ENCODE measurements at regions not wholly inside any gene's neighbourhood (a gene's known extent, or its start where the extent isn't known, plus 50 kb on each side); places are given as distances from the start of the nearest gene placed in this dataset.

DNA sequence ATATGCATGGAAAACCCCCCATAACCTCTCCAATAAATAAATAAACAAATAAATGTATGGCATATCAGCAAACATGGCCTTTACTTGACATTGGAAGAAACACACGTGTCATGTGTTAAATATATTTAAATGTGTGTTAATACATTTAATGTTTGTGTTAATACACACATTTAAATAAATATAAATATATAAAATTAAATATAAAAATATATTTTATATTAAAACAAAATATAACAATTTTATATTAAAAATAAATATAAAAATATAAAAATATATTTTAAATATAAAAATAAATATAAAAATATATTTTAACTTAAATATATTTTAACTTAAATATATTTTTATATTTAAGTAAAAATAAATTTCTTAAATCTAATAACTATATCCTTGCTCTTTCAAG lies 187.6 kb upstream of the CXXC4 start:
- DNase-seq (ENCODE audit: low spot score) = no peak
- peaks cover 0 to under 1% of the 10 kb centered on the region in 2 donors for H3K4me1 ChIP-seq
- no peak overlapping the region for H3K4me3 ChIP-seq
- peaks cover 0 to 12% of the 10 kb centered on the region in 2 donors for H3K9me3 ChIP-seq
- no peaks in the 10 kb centered on the region for H3K36me3 ChIP-seq
- no peak for TF ChIP-seq CTCF (IDR thresholded peaks at IDR 0.05)
- no peaks in the 10 kb centered on the region for H3K27me3 ChIP-seq
- H3K27ac ChIP-seq = no peak overlapping the region

DNA sequence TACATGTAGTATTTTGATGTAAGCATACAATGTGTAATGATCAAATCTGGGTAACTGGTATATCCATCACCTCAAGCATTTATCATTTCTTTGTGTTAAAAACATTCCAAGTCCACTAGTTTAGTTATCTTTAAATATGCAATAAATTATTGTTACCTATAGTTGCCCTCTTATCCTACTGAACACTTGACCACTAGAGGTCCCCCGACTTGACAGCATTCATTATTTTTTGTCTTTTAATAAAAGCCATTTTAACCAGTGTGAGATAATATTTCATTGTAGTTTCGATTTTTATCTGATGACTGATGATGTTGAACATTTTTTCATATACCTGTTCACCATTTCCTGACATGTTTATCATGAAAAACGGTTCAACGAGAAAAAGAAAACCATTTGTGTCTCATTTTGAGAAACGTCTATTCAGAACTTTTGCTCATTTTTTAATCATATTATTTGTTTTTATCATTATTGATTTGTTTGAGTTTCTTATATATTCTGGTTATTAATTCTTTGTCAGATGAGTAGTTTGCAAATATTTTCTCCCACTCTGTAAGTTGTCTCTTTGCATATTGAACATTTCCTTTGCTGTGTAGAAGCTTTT lies 199.0 kb upstream of the CXXC4 start:
- Histone ChIP-seq H3K4me1 (no peaks in the 10 kb centered on the region), H3K27me3 (no peaks in the 10 kb centered on the region), H3K36me3 (no peaks in the 10 kb centered on the region), H3K9me3 (no peaks in the 10 kb centered on the region), H3K4me3 (no peak overlapping the region), H3K27ac (no peak overlapping the region)
- peak; percentile 17 to 41 for TF ChIP-seq CTCF (IDR thresholded peaks at IDR 0.05)
- no peak for DNase-seq (ENCODE audit: low spot score)

GRCh38 chr4:104716584-104716983 lies 221.9 kb upstream of the CXXC4 start:
- no peak overlapping the region for H3K27ac ChIP-seq
- no peak for DNase-seq (ENCODE audit: low spot score)
- no peak overlapping the region for H3K4me3 ChIP-seq
- TF ChIP-seq CTCF (IDR thresholded peaks at IDR 0.05) = no peak
- no peaks in the 10 kb centered on the region for H3K27me3 ChIP-seq
- H3K9me3 ChIP-seq = peaks cover 0 to 1% of the 10 kb centered on the region in 2 donors
- H3K4me1 ChIP-seq = no peaks in the 10 kb centered on the region
- H3K36me3 ChIP-seq = no peaks in the 10 kb centered on the region

DNA sequence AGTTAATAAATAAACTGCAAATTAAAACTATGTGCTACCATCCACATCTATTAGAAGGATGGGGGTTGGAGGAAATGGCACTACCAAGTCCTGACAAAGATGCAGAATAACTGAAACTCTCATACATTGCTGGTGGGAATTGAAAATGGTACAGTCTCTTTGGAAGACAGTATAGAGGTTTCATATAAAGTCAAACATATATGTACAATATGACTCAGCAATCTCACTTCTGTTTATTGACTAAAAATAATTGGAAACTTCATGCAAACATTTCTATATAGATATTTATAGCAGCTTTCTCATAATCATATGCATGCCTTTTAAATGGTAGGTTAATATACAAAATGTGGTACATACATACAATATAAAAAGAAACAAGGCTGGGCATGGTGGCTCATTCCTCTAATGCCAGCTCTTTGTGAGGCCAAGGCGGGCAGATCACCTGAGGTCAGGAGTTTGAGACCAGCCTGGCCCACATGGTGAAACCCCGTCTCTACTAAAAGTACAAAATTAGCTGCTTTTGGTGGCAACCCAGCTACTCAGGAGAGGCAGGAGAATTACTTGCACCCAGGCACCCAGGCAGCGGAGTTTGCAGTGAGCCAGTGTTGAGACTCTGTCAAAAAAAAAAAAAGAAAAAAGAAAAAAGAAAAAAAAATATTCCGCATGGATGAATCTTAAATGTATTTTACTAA lies 225.0 kb upstream of the CXXC4 start:
- H3K27ac ChIP-seq = no peak overlapping the region
- no peaks in the 10 kb centered on the region for H3K27me3 ChIP-seq
- no peaks in the 10 kb centered on the region for H3K4me1 ChIP-seq
- no peak for DNase-seq (ENCODE audit: low spot score)
- TF ChIP-seq CTCF (IDR thresholded peaks at IDR 0.05) = no peak
- no peaks in the 10 kb centered on the region for H3K36me3 ChIP-seq
- no peak overlapping the region for H3K4me3 ChIP-seq
- no peaks in the 10 kb centered on the region for H3K9me3 ChIP-seq

DNA sequence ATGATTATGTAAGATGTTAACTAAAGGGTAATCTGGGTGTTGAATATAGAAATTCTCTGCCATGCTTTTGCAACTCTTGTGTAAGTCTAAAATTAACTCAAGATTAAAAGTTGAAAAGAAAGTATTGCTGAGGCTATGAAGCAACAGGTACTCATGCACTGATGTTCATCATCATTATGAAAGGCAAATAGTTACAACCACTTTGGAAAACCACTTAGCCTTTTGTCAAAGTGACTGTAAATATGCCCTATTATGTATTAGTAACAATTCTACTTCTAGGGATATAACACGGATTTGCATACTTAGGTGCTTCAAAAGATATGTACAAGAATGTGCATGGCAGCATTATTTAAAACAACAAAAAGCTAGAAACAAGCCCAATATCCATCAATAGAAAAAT lies 227.8 kb upstream of the CXXC4 start:
- TF ChIP-seq CTCF (IDR thresholded peaks at IDR 0.05) = no peak
- DNase-seq (ENCODE audit: low spot score) = no peak
- no peaks in the 10 kb centered on the region for H3K36me3 ChIP-seq

DNA sequence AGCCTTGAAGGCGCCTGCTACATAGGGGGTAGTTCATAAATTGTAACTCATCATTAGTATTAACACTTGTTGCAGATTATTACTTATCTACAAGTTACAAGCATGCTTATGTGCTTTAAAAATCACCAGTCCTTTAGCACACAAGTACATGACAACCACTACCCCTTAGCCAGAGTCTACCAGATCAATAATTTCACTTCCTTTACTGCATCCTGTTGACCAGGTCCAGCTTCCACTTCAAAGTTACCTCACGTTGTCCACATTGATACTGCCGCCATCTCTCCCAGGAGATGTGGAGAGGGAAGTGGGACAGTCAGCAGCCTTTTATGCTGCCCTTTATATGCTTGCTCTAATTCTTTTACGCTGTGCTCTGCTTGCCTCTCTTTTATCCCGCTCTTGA lies 231.3 kb upstream of the CXXC4 start:
- Histone ChIP-seq H3K27ac (no peak overlapping the region), H3K4me3 (no peak overlapping the region), H3K4me1 (no peaks in the 10 kb centered on the region), H3K27me3 (no peaks in the 10 kb centered on the region), H3K36me3 (no peaks in the 10 kb centered on the region), H3K9me3 (no peaks in the 10 kb centered on the region)
- TF ChIP-seq CTCF (IDR thresholded peaks at IDR 0.05) = no peak
- DNase-seq (ENCODE audit: low spot score) = no peak

More for the DNA sequence above, 227.8 kb upstream of the CXXC4 start:
- Histone ChIP-seq H3K27me3 (no peaks in the 10 kb centered on the region), H3K4me1 (no peaks in the 10 kb centered on the region), H3K9me3 (no peaks in the 10 kb centered on the region), H3K4me3 (no peak overlapping the region), H3K27ac (no peak overlapping the region)

Data from right atrium auricular region (tissue), 2 donors.